ENCODE measurements at regions not wholly inside any gene's neighbourhood (a gene's known extent, or its start where the extent isn't known, plus 50 kb on each side); places are given as distances from the start of the nearest gene placed in this dataset.

- no peak for TF ChIP-seq EZH2 (IDR thresholded peaks at IDR 0.05)
- no peak for TF ChIP-seq FOXP2 (optimal IDR thresholded peaks at IDR 0.05; ENCODE audit: control extremely low read depth, extremely low read length, insufficient read depth)
Observed at GRCh38 chr16:62625326-62625725, 589.1 kb upstream of the CDH8 start.

All from SK-N-MC (cell line).